OCI-LY1 (cell line): ENCODE measurements at regions not wholly inside any gene's neighbourhood (a gene's known extent, or its start where the extent isn't known, plus 50 kb on each side); places are given as distances from the start of the nearest gene placed in this dataset.

ENCODE experiments used
- H2AFZ ChIP-seq: fragments of 200-600 bp; sonication (generic), shearing (Covaris generic); 2 replicates; pipeline ENCODE4 v1.6.0; 2014; ENCODE audit warnings: antibody characterized with exemption, mild to moderate bottlenecking, low read length
- H3F3A ChIP-seq: fragments of 200-600 bp; sonication (generic), shearing (Covaris generic); 2 replicates; pipeline ENCODE4 v1.6.0; 2014; ENCODE audit warnings: mild to moderate bottlenecking, antibody characterized with exemption, low read length, moderate library complexity; ENCODE audit not compliant: insufficient read depth
- H3K27ac ChIP-seq: fragments of 200-600 bp; sonication (generic); 2 replicates; pipeline ENCODE4 v1.5.1; 2014; ENCODE audit warnings: low read length, mixed run types, mild to moderate bottlenecking, low read depth; ENCODE audit not compliant: poor library complexity, severe bottlenecking
- H3K27me3 ChIP-seq: fragments of 200-600 bp; sonication (generic); 2 replicates; pipeline ENCODE4 v1.6.0; 2014; ENCODE audit warnings: antibody characterized with exemption, mild to moderate bottlenecking, low read length, moderate library complexity; ENCODE audit not compliant: insufficient read depth
- H3K36me3 ChIP-seq: fragments of 200-600 bp; sonication (generic); 2 replicates; pipeline ENCODE4 v1.6.1; 2014; ENCODE audit warnings: mild to moderate bottlenecking, antibody characterized with exemption, low read length, moderate library complexity, mixed read lengths; ENCODE audit not compliant: insufficient read depth
- H3K4me1 ChIP-seq: fragments of 200-600 bp; sonication (generic); 2 replicates; pipeline ENCODE4 v1.5.1; 2014; ENCODE audit warnings: mild to moderate bottlenecking, low read length, moderate library complexity; ENCODE audit not compliant: insufficient read depth, severe bottlenecking
- H3K4me2 ChIP-seq: fragments of 200-600 bp; sonication (generic), shearing (Covaris generic); 2 replicates; pipeline ENCODE4 v1.6.1; 2014; ENCODE audit warnings: low read length
- H3K4me3 ChIP-seq: fragments of 200-600 bp; sonication (generic); 2 replicates; pipeline ENCODE4 v1.5.1; 2014; ENCODE audit warnings: low read length, low read depth, mild to moderate bottlenecking, mixed read lengths; ENCODE audit not compliant: poor library complexity, severe bottlenecking
- H3K79me2 ChIP-seq: fragments of 200-600 bp; shearing (Covaris generic); 2 replicates; pipeline ENCODE4 v1.6.1; 2016; ENCODE audit warnings: mixed run types, low read length, mixed read lengths; ENCODE audit not compliant: insufficient read depth
- H3K9ac ChIP-seq: fragments of 200-600 bp; sonication (generic), shearing (Covaris generic); 2 replicates; pipeline ENCODE4 v1.6.1; 2014; ENCODE audit warnings: mild to moderate bottlenecking, low read length, mixed read lengths
- H3K9me2 ChIP-seq: fragments of 200-600 bp; sonication (generic), shearing (Covaris generic); 2 replicates; pipeline ENCODE4 v1.6.1; 2014; ENCODE audit warnings: low read depth, mild to moderate bottlenecking, low read length, mixed read lengths
- H3K9me3 ChIP-seq: fragments of 200-600 bp; shearing (Covaris generic); 2 replicates; pipeline ENCODE4 v1.6.1; 2014; ENCODE audit warnings: low read length, mixed read lengths
- H4K20me1 ChIP-seq: fragments of 200-600 bp; sonication (generic), shearing (Covaris generic); 2 replicates; pipeline ENCODE4 v1.6.0; 2016; ENCODE audit warnings: mild to moderate bottlenecking, low read length; ENCODE audit not compliant: insufficient read depth
- EZH2 ChIP-seq: fragments of 200-600 bp; sonication (generic), shearing (Covaris generic); IDR thresholded peaks from 2 replicates; pipeline ENCODE4 v1.8.0; 2017; ENCODE audit warnings: borderline replicate concordance, mixed run types, mild to moderate bottlenecking, antibody characterized with exemption, low read length, moderate library complexity, mixed read lengths
- TF ChIP-seq, protein P1 (sequence below): fragments of 200-600 bp; sonication (generic), shearing (Covaris generic); IDR thresholded peaks from 2 replicates; pipeline ENCODE4 v1.5.1; 2017; ENCODE audit warnings: mild to moderate bottlenecking, antibody characterized with exemption, low read length, moderate library complexity, mixed read lengths

DNA sequence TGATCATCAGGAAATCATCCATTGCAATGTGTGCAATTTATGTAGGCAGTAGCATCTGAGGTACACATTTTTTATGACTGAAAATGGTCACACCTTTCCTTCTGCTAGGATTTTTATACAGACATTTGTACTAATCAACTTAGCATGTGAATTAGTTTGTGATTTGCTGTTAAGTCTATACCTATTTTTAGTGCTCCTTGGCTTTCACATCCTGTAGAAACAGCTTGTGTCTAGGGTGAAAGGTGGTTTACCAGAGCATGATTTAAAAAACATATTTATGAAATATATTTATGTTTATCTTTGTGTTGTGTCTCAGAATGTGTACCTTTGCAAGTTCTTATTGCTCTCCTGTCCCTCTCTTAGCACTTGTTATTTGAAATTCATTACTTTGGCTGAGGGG is 916.0 kb downstream of the TECRL start:
- Histone ChIP-seq H3K9me3 (no peaks in the 10 kb centered on the region), H2AFZ (no peak overlapping the region), H3K9ac (no peak overlapping the region), H3K9me2 (no peaks in the 10 kb centered on the region), H3K4me1 (no peaks in the 10 kb centered on the region), H3F3A (no peaks in the 10 kb centered on the region), H4K20me1 (no peaks in the 10 kb centered on the region), H3K27ac (no peak overlapping the region), H3K36me3 (no peaks in the 10 kb centered on the region), H3K79me2 (no peaks in the 10 kb centered on the region), H3K27me3 (no peaks in the 10 kb centered on the region), H3K4me3 (no peak overlapping the region), H3K4me2 (no peak overlapping the region)
- TF ChIP-seq, protein P1, sequence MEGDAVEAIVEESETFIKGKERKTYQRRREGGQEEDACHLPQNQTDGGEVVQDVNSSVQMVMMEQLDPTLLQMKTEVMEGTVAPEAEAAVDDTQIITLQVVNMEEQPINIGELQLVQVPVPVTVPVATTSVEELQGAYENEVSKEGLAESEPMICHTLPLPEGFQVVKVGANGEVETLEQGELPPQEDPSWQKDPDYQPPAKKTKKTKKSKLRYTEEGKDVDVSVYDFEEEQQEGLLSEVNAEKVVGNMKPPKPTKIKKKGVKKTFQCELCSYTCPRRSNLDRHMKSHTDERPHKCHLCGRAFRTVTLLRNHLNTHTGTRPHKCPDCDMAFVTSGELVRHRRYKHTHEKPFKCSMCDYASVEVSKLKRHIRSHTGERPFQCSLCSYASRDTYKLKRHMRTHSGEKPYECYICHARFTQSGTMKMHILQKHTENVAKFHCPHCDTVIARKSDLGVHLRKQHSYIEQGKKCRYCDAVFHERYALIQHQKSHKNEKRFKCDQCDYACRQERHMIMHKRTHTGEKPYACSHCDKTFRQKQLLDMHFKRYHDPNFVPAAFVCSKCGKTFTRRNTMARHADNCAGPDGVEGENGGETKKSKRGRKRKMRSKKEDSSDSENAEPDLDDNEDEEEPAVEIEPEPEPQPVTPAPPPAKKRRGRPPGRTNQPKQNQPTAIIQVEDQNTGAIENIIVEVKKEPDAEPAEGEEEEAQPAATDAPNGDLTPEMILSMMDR, result no peak

DNA sequence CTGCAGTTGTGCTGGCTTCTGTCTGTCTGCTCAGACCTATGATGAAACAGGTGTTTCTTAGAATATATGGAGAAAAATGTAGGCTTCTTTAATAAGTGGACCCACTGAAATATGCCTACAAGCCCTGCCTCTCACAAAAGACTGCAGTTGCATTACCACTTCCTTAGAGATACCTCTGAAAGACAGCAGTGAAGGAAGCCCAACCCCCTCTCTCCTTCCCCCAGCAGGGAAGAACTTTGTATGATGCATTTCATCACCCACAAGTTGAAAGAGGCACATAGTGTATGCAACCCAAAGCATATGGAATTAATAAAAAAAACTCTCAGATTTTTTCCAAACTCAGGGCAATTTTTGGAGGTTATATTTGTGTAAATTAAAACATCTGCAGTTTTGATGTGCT is 916.7 kb downstream of the TECRL start:
- Histone ChIP-seq H3K36me3 (no peaks in the 10 kb centered on the region), H3K9ac (no peak overlapping the region), H3K9me2 (no peaks in the 10 kb centered on the region), H3K79me2 (no peaks in the 10 kb centered on the region), H2AFZ (no peak overlapping the region), H3F3A (no peaks in the 10 kb centered on the region), H3K27ac (no peak overlapping the region), H3K9me3 (no peaks in the 10 kb centered on the region), H3K27me3 (no peaks in the 10 kb centered on the region), H3K4me2 (no peak overlapping the region), H3K4me3 (no peak overlapping the region), H3K4me1 (no peaks in the 10 kb centered on the region), H4K20me1 (no peaks in the 10 kb centered on the region)
- TF ChIP-seq, protein P1, result no peak
- TF ChIP-seq EZH2, result no peak

DNA sequence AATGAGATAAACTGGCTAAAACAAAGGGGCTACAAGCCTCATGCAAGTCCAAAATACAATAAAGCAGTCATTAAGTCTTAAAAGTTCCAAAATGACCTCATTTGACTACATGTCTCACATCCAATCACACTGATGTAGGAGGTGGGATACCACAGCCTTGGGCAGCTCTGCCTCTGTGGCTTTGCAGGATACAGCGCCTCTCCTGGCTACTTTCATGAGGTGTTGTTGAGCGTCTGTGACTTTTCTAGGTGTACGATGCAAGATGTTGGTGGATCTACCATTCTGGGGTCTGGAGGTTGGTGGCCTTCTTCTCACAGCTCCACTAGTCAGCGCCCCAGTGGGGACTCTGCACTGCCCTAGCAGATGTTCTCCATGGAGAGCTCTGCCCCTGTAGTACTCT is 944.9 kb downstream of the TECRL start:
- H2AFZ ChIP-seq, result no peak overlapping the region
- no peak overlapping the region for H3K4me2 ChIP-seq
- TF ChIP-seq EZH2, result no peak
- TF ChIP-seq, protein P1, result no peak
- H3K9me3 ChIP-seq, result no peaks in the 10 kb centered on the region
- H3K79me2 ChIP-seq, result no peaks in the 10 kb centered on the region
- H3K27me3 ChIP-seq, result no peaks in the 10 kb centered on the region
- H3K9ac ChIP-seq, result no peak overlapping the region
- H3K4me1 ChIP-seq, result no peaks in the 10 kb centered on the region
- no peaks in the 10 kb centered on the region for H4K20me1 ChIP-seq
- H3F3A ChIP-seq, result no peaks in the 10 kb centered on the region
- H3K36me3 ChIP-seq, result no peaks in the 10 kb centered on the region
- H3K9me2 ChIP-seq, result no peaks in the 10 kb centered on the region
- H3K27ac ChIP-seq, result no peak overlapping the region
- H3K4me3 ChIP-seq, result no peak overlapping the region
